GM19238 (cell line): ENCODE measurements at regions not wholly inside any gene's neighbourhood (a gene's known extent, or its start where the extent isn't known, plus 50 kb on each side); places are given as distances from the start of the nearest gene placed in this dataset.
"Not testable (repeated sequence)": the region's sequence is repeated elsewhere in the genome, so short reads cannot be mapped to it uniquely, and the experiment has no call there.

Experiments used
- DNase-seq: peaks from one replicate; pipeline ENCODE4 v3.0.0; 2011; ENCODE audit warnings: low spot score; ENCODE audit not compliant: insufficient read length

DNA sequence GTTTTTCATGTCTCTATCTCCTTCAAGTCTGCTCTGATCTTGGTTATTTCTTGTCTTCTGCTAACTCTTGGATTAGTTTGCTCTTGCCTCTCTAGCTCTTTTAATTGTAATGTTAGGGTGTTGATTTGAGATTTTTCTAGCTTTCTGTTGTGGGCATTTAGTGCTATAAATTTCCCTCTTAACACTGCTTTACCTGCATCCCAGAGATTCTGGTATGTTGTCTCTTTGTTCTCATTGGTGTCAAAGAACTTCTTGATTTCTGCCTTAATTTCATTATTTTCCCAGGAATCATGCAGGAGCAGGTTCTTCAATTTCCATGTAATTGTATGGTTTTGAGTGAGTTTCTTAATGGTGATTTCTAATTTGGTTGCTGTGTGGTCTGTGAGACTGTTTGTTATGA lies 128.5 kb upstream of the ZNF267 start:
- DNase-seq: not testable (repeated sequence)

DNA sequence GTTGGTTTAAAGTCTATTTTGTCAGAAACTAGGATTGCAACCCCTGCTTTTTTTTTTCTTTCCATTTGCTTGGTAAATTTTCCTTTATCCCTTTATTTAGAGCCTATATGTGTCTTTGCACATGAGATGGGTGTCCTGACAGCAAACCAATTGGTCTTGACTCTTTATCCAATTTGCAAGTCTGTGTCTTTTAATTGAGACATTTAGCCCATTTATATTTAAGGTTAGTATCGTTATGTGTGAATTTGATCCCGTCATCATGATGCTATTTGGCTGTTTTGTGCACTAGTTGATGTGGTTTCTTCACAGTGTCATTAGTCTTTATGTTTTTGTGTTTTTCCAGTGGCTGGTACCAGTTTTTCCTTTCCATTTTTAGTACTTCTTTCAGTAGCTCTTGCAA lies 127.7 kb upstream of the ZNF267 start:
- no peak for DNase-seq

DNA sequence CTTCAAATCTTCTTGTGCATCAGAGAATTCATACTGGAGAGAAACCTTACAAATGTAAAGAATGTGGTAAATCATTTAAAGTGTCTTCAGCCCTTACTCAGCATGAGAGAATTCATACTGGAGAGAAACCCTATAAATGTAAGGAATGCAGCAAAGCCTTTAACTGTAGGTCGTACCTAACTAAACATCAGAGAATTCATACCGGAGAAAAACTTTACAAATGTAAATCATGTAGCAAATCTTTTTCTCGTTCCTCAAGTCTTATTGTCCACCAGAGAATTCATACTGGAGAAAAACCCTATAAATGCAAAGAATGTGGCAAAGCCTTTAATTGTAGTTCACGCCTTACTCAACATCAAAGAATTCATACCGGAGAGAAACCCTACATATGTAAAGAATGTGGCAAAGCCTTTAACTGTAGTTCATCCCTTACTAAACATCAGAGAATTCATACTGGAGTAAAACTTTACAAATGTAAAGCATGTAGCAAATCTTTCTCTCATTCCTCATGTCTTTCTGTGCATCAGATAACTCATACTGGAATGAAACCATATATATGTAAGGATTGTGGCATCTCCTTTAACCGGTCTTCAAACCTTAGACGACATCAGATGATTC lies 118.5 kb upstream of the ZNF267 start:
- DNase-seq: no peak

DNA sequence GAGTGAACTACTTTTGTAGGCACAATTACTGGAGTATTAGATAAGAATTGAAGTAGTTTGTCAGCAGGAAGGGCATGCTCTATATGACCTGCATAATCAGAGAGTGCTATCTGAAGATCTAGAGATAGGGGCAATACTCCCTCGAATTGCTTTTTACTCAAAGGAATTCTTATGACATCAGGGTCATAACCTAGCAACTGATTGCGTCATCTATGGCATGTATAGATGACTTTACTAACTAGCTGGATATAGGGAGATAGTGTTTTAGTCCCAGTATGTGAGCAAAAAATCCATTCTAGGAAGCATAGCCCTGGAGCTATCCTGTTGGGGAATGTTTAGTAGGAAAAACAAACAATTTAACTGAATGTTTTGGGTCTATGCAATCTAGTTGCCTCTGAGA lies 109.5 kb upstream of the ZNF267 start:
- DNase-seq: no peak

DNA sequence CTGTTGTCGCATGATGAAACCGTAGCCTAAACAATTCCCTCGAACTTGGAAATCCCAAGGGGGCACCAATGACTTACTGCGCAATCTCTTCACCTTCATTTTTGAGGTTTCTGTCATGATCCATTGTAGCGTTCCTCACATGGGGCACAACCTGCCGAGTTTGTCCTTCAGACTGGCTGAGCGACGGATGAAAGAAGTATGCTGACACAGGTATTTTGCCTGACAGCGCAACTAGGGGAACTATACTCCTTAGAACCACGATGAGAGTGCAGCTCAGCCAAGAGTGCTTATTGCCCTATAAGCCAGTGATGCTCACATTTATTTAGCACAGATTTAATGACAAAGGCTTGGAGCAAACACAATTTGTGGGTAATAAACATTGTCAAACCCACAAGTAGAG lies 106.3 kb upstream of the ZNF267 start:
- DNase-seq: no peak

DNA sequence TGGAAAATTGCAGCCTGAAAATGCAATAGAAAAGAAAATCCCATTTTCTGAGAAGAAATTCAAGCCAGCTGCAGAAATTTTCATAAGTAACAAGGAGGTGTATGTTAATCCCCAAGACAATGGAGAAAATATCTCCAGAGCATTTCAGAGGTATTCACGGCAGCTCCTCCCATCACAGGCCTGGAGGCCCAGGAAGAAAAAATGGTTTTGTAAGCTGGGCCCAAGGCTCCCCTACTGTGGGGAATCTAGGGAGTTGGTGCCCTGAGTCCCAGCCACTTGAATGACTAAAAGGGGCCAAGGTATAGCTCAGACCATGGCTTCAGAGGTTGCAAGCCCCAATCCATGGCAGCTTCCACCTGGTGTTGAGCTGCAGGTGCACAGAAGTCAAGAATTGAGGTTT lies 93.3 kb upstream of the ZNF267 start:
- DNase-seq: no peak

DNA sequence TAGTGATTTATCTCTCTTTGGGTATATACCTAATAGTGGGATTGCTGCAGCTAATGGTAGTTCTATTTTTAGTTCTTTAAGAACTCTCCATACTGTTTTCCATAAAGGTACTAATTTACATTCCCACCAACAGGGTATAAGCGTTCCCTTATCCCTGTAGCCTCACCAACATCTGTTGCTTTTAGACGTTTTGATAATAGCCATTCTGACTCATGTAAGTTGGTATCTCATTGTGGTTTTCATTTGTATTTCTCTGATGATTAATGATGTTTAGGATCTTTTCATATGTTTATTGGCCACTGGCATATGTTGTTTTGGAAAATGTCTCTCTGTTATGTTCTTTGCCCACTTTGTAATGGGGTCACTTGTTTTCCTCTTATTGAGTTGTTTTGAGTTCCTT lies 88.5 kb upstream of the ZNF267 start:
- DNase-seq: no peak

DNA sequence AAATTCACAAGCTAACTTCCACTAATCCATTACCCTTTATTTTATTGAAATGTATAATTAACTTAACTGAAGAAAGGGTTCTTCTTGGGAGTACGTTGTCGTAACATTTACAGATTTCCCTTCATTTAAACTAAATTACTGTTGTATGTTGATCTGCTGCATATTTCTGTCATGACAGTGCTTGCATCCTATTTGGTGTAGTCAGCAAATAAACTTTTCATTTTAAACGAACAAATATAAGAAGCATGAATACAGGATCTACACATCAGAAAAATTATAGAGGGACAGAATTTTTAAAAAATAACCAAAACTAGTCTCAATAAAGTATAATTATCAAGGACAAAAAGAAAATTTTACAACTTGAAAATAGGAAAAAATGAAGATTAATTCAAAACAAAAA lies 66.5 kb upstream of the ZNF267 start:
- no peak for DNase-seq

DNA sequence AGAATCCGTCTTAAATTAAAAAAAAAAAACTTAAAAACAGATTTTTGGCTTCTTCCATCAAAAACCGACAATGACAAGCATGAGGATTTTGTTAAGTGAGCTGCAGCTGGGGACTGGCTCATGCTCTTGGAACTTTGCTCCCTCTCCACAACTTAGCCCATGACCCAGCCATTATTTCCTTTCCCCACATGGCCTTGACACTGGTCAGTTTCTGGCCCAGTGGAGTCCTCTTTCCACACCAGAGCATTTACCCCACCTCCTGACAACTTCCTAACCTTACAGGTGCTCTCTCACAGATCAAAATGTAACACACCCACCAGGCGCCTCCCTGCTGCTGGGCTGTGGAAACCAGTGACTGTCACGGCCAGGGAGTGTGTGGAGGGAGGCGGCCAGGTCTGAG lies 62.7 kb upstream of the ZNF267 start:
- DNase-seq: no peak

DNA sequence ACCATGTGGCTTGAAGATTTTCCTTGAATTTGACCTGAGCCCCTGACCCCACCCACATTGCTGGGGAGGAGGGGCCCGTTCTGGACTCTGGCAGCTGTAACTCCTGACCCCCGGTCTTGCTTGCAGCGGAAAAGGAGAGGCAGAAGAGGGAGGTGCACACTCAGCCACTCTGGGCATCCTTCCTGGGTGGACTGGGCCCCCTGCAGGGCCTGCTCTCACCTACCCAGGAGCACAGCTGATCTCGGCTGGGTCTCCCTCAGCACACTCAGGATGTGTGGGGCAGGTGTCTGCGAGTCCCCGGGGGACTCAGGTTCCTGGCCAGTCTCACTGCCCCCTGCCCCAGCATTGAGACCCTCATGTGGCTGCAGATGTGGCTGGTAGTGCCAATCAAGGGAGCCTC lies 57.5 kb upstream of the ZNF267 start:
- DNase-seq: not testable (repeated sequence)

DNA sequence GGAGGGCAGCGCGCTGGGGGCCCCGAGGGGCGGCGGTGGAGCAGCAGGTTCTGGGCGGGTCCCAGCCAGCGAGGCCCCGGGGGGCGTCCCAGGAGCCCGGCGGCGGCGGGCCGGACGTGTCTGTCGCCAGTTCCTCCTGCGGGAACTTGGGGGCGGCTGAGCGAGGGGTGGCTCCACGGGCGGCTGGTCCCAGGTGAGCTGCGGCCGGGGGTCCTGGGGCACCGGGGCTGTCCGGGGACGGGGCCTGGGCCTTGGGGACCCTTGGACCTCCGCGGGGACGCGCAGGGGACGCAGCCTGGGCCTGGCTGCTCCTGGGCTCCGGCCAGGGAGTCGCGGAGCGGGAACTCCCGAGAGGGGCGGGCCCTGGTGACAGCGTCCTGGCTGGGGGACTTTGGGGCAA lies 54.2 kb upstream of the ZNF267 start:
- DNase-seq: no peak

DNA sequence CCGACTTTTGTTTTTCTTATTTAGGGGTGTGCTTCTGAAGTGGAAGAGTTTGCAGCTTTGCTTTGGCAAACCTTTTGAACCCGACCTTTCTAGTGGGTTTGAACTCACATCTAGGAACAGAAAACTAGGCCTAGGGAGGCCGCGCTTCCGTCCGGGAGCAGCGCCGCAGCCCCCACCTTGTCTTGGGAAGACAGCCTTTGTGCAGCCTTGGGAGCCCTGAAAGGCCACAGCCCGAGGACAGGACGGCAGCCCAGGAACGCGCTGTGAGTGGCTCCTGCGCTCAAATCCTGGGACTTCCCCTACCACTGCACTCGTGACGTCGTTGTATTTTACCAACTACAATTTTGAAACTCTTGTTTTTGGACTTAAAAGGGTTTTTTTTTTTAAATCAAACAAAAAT lies 53.7 kb upstream of the ZNF267 start:
- no peak for DNase-seq
